Keratinocyte (primary cell): ENCODE measurements at regions not wholly inside any gene's neighbourhood (a gene's known extent, or its start where the extent isn't known, plus 50 kb on each side); places are given as distances from the start of the nearest gene placed in this dataset.

Source experiments
- EZH2 ChIP-seq: IDR thresholded peaks from one replicate; pipeline ENCODE4 v1.6.1; 2012; ENCODE audit warnings: inconsistent platforms, mild to moderate bottlenecking, low read length, moderate library complexity
- TF ChIP-seq, protein P1 (sequence below), 3 experiments: IDR thresholded peaks in 1 of 3; conservative IDR thresholded peaks in 1 of 3; optimal IDR thresholded peaks in 1 of 3; 2 replicates in 2 of 3; 3 replicates in 1 of 3; pipeline versions ENCODE3 to v1.5.1; 2011; ENCODE audit warnings: low read length in 3 of 3, mild to moderate bottlenecking in 3 of 3, moderate library complexity in 2 of 3, control low read depth in 1 of 3, inconsistent platforms in 1 of 3; ENCODE audit not compliant: insufficient read depth in 2 of 3; ENCODE audit errors: extremely low read depth in 1 of 3

DNA sequence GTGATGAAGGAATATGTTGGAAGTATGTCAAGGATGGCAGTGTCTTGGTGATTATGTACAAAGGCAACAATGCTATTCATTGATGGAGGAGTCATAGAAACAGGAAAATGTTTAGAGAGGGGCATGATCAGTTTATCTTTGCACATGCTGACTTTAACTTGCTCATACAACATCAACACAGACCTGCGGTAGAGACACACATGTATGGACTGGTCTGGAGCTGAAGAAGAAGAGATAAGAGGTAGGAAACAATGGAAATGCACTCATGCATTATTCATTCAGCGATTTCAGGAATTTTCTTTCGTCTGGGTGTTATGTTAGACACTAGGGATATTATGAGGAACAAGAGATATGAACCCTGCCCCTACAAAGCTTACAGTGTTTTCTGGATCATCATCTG, 1252.3 kb upstream of the TENM3 start:
- TF ChIP-seq, protein P1, sequence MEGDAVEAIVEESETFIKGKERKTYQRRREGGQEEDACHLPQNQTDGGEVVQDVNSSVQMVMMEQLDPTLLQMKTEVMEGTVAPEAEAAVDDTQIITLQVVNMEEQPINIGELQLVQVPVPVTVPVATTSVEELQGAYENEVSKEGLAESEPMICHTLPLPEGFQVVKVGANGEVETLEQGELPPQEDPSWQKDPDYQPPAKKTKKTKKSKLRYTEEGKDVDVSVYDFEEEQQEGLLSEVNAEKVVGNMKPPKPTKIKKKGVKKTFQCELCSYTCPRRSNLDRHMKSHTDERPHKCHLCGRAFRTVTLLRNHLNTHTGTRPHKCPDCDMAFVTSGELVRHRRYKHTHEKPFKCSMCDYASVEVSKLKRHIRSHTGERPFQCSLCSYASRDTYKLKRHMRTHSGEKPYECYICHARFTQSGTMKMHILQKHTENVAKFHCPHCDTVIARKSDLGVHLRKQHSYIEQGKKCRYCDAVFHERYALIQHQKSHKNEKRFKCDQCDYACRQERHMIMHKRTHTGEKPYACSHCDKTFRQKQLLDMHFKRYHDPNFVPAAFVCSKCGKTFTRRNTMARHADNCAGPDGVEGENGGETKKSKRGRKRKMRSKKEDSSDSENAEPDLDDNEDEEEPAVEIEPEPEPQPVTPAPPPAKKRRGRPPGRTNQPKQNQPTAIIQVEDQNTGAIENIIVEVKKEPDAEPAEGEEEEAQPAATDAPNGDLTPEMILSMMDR (optimal IDR thresholded peaks at IDR 0.05 in 1 of 3, IDR thresholded peaks at IDR 0.05 in 1 of 3, conservative IDR thresholded peaks at IDR 0.05 in 1 of 3; ENCODE audit: extremely low read depth in 1 of 3, insufficient read depth in 2 of 3, low read length in 3 of 3): no peak
- no peak for TF ChIP-seq EZH2
